Upper lobe of right lung (tissue), 1 donor: ENCODE measurements at regions not wholly inside any gene's neighbourhood (a gene's known extent, or its start where the extent isn't known, plus 50 kb on each side); places are given as distances from the start of the nearest gene placed in this dataset.

Source experiments
- ATAC-seq: fragments of 200-7000 bp; cut with Tn5 transposase; one replicate; pipeline ENCODE4 v1.9.1; 2020; ENCODE audit warnings: mild to moderate bottlenecking, moderate library complexity
- DNase-seq: peaks from one replicate; pipeline ENCODE4 v3.0.0-alpha.2; 2020
- H3K27ac ChIP-seq: fragments of 200-600 bp; one replicate; pipeline ENCODE4 v1.8.0; 2022
- H3K27me3 ChIP-seq: fragments of 200-600 bp; one replicate; pipeline ENCODE4 v1.8.0; 2022; ENCODE audit warnings: mild to moderate bottlenecking
- H3K36me3 ChIP-seq: fragments of 200-600 bp; one replicate; pipeline ENCODE4 v1.8.0; 2022
- H3K4me1 ChIP-seq: fragments of 200-600 bp; one replicate; pipeline ENCODE4 v1.8.0; 2022
- H3K4me3 ChIP-seq: fragments of 200-600 bp; one replicate; pipeline ENCODE4 v1.8.0; 2022; ENCODE audit warnings: mild to moderate bottlenecking
- H3K9me3 ChIP-seq: fragments of 200-600 bp; one replicate; pipeline ENCODE4 v1.8.0; 2022
- CTCF ChIP-seq: fragments of 200-600 bp; IDR thresholded peaks from one replicate; pipeline ENCODE4 v1.8.0; 2022; ENCODE audit warnings: antibody characterized with exemption
- intact Hi-C: fragments of 100-400 bp; cut with DNase I; formaldehyde crosslinking; loops from one replicate; pipeline ENCODE4 v1.11.0; 2022
- donor health status: DM: no; HTN: yes; CAD: no; lungs with severe emphysema.

GRCh38 chrY:21081640-21082611 lies 326.0 kb downstream of the RPS4Y2 start:
- intact Hi-C loops = no loop called here

GRCh38 chrY:21082639-21083038 lies 326.7 kb downstream of the RPS4Y2 start:
- H3K36me3 ChIP-seq = no peaks in the 10 kb centered on the region
- H3K4me1 ChIP-seq = no peaks in the 10 kb centered on the region
- no peak overlapping the region for H3K4me3 ChIP-seq
- no peaks in the 10 kb centered on the region for H3K9me3 ChIP-seq
- no peak for TF ChIP-seq CTCF
- intact Hi-C loops = no loop called here
- H3K27ac ChIP-seq = no peak overlapping the region
- ATAC-seq (no peak), DNase-seq (no peak)
- H3K27me3 ChIP-seq = no peaks in the 10 kb centered on the region

More at GRCh38 chrY:21081640-21082611, 326.0 kb downstream of the RPS4Y2 start:
- Histone ChIP-seq H3K27ac (no peak overlapping the region), H3K36me3 (no peaks in the 10 kb centered on the region), H3K27me3 (no peaks in the 10 kb centered on the region), H3K4me3 (no peak overlapping the region), H3K4me1 (no peaks in the 10 kb centered on the region), H3K9me3 (no peaks in the 10 kb centered on the region)
- ATAC-seq = no peak
- no peak for DNase-seq
- no peak for TF ChIP-seq CTCF

GRCh38 chrY:21091909-21092308 lies 336.0 kb downstream of the RPS4Y2 start:
- Histone ChIP-seq H3K4me1 (no peaks in the 10 kb centered on the region), H3K9me3 (no peaks in the 10 kb centered on the region), H3K36me3 (no peaks in the 10 kb centered on the region), H3K4me3 (no peak overlapping the region), H3K27me3 (no peaks in the 10 kb centered on the region), H3K27ac (no peak overlapping the region)
- intact Hi-C loops = no loop called here
- ATAC-seq (no peak), DNase-seq (no peak)
- TF ChIP-seq CTCF = no peak

GRCh38 chrY:21102507-21102906 lies 346.6 kb downstream of the RPS4Y2 start:
- DNase-seq = no peak
- Histone ChIP-seq H3K4me1 (no peaks in the 10 kb centered on the region), H3K4me3 (no peak overlapping the region), H3K27ac (no peak overlapping the region), H3K9me3 (no peaks in the 10 kb centered on the region), H3K36me3 (no peaks in the 10 kb centered on the region), H3K27me3 (no peaks in the 10 kb centered on the region)
- TF ChIP-seq CTCF = no peak
- ATAC-seq = no peak
- intact Hi-C loops = no loop called here

- H3K4me3 ChIP-seq = no peak overlapping the region
- intact Hi-C loops = no loop called here
- DNase-seq (no peak), ATAC-seq (no peak)
- H3K27me3 ChIP-seq = no peaks in the 10 kb centered on the region
- H3K27ac ChIP-seq = no peak overlapping the region
- H3K36me3 ChIP-seq = no peaks in the 10 kb centered on the region
- no peaks in the 10 kb centered on the region for H3K4me1 ChIP-seq
- no peaks in the 10 kb centered on the region for H3K9me3 ChIP-seq
- no peak for TF ChIP-seq CTCF
Measured at GRCh38 chrY:21103885-21104284, 348.0 kb downstream of the RPS4Y2 start.
